Astrocyte (in vitro differentiated cells and primary cell): ENCODE measurements at regions not wholly inside any gene's neighbourhood (a gene's known extent, or its start where the extent isn't known, plus 50 kb on each side); places are given as distances from the start of the nearest gene placed in this dataset.
A peak's percentile ranks its signal among the peaks of the same experiment; 100 is the strongest.

Experiments
- DNase-seq: peaks from one replicate; pipeline ENCODE4 v3.0.0-alpha.2; 2010; ENCODE audit warnings: low read depth
- FAIRE-seq: peaks from 2 replicates; lab custom pipeline; 2011; peaks lifted over from hg19 to GRCh38; lab: Jason Lieb, UNC
- H2AFZ ChIP-seq: 2 replicates; pipeline ENCODE4 v1.6.0; 2012; ENCODE audit warnings: low read depth, low read length, inconsistent platforms
- H3K27ac ChIP-seq: 2 replicates; pipeline ENCODE4 v1.5.1; 2011; ENCODE audit warnings: low read depth, low read length, inconsistent platforms
- H3K27me3 ChIP-seq: 2 replicates; pipeline ENCODE4 v1.6.0; 2011; ENCODE audit warnings: low read length, inconsistent platforms; ENCODE audit not compliant: insufficient read depth
- H3K36me3 ChIP-seq: 2 replicates; pipeline ENCODE4 v1.5.1; 2011; ENCODE audit warnings: low read length, inconsistent platforms; ENCODE audit not compliant: insufficient read depth
- H3K4me1 ChIP-seq: 2 replicates; pipeline ENCODE4 v1.5.1; 2011; ENCODE audit warnings: low read length, inconsistent platforms; ENCODE audit not compliant: insufficient read depth
- H3K4me2 ChIP-seq: 2 replicates; pipeline ENCODE4 v1.6.0; 2012; ENCODE audit warnings: low read length, inconsistent platforms
- H3K4me3 ChIP-seq: 2 replicates; pipeline ENCODE4 v1.5.1; 2011; ENCODE audit warnings: low read depth, mild to moderate bottlenecking, low read length, inconsistent platforms; ENCODE audit not compliant: insufficient read depth
- H3K79me2 ChIP-seq: 2 replicates; pipeline ENCODE4 v1.6.0; 2012; ENCODE audit warnings: mild to moderate bottlenecking, low read length, inconsistent platforms; ENCODE audit not compliant: insufficient read depth
- H3K9ac ChIP-seq: 2 replicates; pipeline ENCODE4 v1.6.0; 2012; ENCODE audit warnings: mild to moderate bottlenecking, low read length, inconsistent platforms
- H3K9me3 ChIP-seq: 2 replicates; pipeline ENCODE4 v1.5.1; 2012; ENCODE audit warnings: low read depth, mild to moderate bottlenecking, low read length, inconsistent platforms; ENCODE audit not compliant: insufficient read depth
- H4K20me1 ChIP-seq: 2 replicates; pipeline ENCODE4 v1.6.0; 2012; ENCODE audit warnings: low read length, inconsistent platforms; ENCODE audit not compliant: insufficient read depth
- H3K27ac Mint-ChIP-seq: one replicate; pipeline ENCODE4 v1.8.0; 2021; ENCODE audit warnings: mild to moderate bottlenecking, mixed read lengths; ENCODE audit not compliant: unreplicated experiment
- H3K27me3 Mint-ChIP-seq: one replicate; pipeline ENCODE4 v1.8.0; 2021; ENCODE audit warnings: low read depth, mixed read lengths; ENCODE audit not compliant: unreplicated experiment
- H3K36me3 Mint-ChIP-seq: one replicate; pipeline ENCODE4 v1.8.0; 2021; ENCODE audit warnings: low read depth, mixed read lengths; ENCODE audit not compliant: unreplicated experiment
- H3K4me1 Mint-ChIP-seq: one replicate; pipeline ENCODE4 v1.8.0; 2021; ENCODE audit warnings: low read depth, mixed read lengths; ENCODE audit not compliant: unreplicated experiment
- H3K4me3 Mint-ChIP-seq: one replicate; pipeline ENCODE4 v1.8.0; 2021; ENCODE audit warnings: mild to moderate bottlenecking, moderate library complexity, mixed read lengths; ENCODE audit not compliant: unreplicated experiment
- H3K9me3 Mint-ChIP-seq: one replicate; pipeline ENCODE4 v1.8.0; 2021; ENCODE audit warnings: mild to moderate bottlenecking, mixed read lengths; ENCODE audit not compliant: unreplicated experiment
- CTCF ChIP-seq: IDR thresholded peaks from 2 replicates; pipeline ENCODE4 v1.5.1; 2011; ENCODE audit warnings: low read depth, mild to moderate bottlenecking, inconsistent platforms, low read length, moderate library complexity; ENCODE audit not compliant: insufficient read depth
- EZH2 ChIP-seq: IDR thresholded peaks from 2 replicates; pipeline ENCODE4 v1.6.1; 2012; ENCODE audit warnings: mild to moderate bottlenecking, low read length, inconsistent platforms; ENCODE audit not compliant: insufficient read depth

GRCh38 chr13:74280093-74280794 lies 146.0 kb upstream of the KLF12 start:
- no peak overlapping the region for H3K4me3 ChIP-seq
- peak; percentile 20 for FAIRE-seq
- Mint-ChIP-seq H3K36me3 (no peaks in the 10 kb centered on the region), H3K4me3 (no peak overlapping the region), H3K4me1 (peaks cover 7% of the 10 kb centered on the region), H3K27ac (no peak overlapping the region), H3K27me3 (peaks cover 4% of the 10 kb centered on the region), H3K9me3 (no peaks in the 10 kb centered on the region)
- peaks cover 4% of the 10 kb centered on the region for H3K4me1 ChIP-seq
- H3K4me2 ChIP-seq: no peak overlapping the region
- no peak overlapping the region for H3K27ac ChIP-seq
- H3K79me2 ChIP-seq: no peaks in the 10 kb centered on the region
- no peak for DNase-seq
- H3K9me3 ChIP-seq: no peaks in the 10 kb centered on the region
- no peaks in the 10 kb centered on the region for H3K27me3 ChIP-seq
- no peaks in the 10 kb centered on the region for H3K36me3 ChIP-seq
- no peak overlapping the region for H2AFZ ChIP-seq
- H4K20me1 ChIP-seq: no peaks in the 10 kb centered on the region
- H3K9ac ChIP-seq: no peak overlapping the region
- no peak for TF ChIP-seq EZH2
- no peak for TF ChIP-seq CTCF

- no peak overlapping the region for H3K9ac ChIP-seq
- peaks cover 11% of the 10 kb centered on the region for H3K4me1 Mint-ChIP-seq
- no peak overlapping the region for H3K4me3 ChIP-seq
- H3K9me3 ChIP-seq: no peaks in the 10 kb centered on the region
- H3K9me3 Mint-ChIP-seq: no peaks in the 10 kb centered on the region
- no peak overlapping the region for H3K27ac ChIP-seq
- DNase-seq (no peak), FAIRE-seq (no peak)
- H3K36me3 Mint-ChIP-seq: no peaks in the 10 kb centered on the region
- no peak overlapping the region for H3K27ac Mint-ChIP-seq
- H3K4me3 Mint-ChIP-seq: no peak overlapping the region
- no peak for TF ChIP-seq CTCF
- TF ChIP-seq EZH2: no peak
- H3K79me2 ChIP-seq: no peaks in the 10 kb centered on the region
- H3K36me3 ChIP-seq: no peaks in the 10 kb centered on the region
- peaks cover 4% of the 10 kb centered on the region for H3K4me1 ChIP-seq
- H3K27me3 Mint-ChIP-seq: peaks cover 4% of the 10 kb centered on the region
- H4K20me1 ChIP-seq: no peaks in the 10 kb centered on the region
- H3K4me2 ChIP-seq: no peak overlapping the region
- no peaks in the 10 kb centered on the region for H3K27me3 ChIP-seq
- H2AFZ ChIP-seq: no peak overlapping the region
These were observed 144.7 kb upstream of the KLF12 start for GRCh38 chr13:74278901-74279300.

GRCh38 chr13:74274916-74275315 lies 140.7 kb upstream of the KLF12 start:
- Mint-ChIP-seq H3K36me3 (no peaks in the 10 kb centered on the region), H3K27ac (no peak overlapping the region), H3K9me3 (peaks cover 3% of the 10 kb centered on the region), H3K4me3 (no peak overlapping the region), H3K4me1 (peaks cover 4% of the 10 kb centered on the region), H3K27me3 (peaks cover 4% of the 10 kb centered on the region)
- Histone ChIP-seq H3K79me2 (no peaks in the 10 kb centered on the region), H3K4me2 (no peak overlapping the region), H3K9me3 (peaks cover 4% of the 10 kb centered on the region), H3K27me3 (no peaks in the 10 kb centered on the region), H3K36me3 (no peaks in the 10 kb centered on the region), H3K4me3 (no peak overlapping the region), H4K20me1 (no peaks in the 10 kb centered on the region), H3K4me1 (no peaks in the 10 kb centered on the region), H3K27ac (no peak overlapping the region), H2AFZ (peak overlapping the region; percentile 32), H3K9ac (no peak overlapping the region)
- DNase-seq (no peak), FAIRE-seq (no peak)
- TF ChIP-seq CTCF (no peak), EZH2 (no peak)
